ENCODE measurements at regions not wholly inside any gene's neighbourhood (a gene's known extent, or its start where the extent isn't known, plus 50 kb on each side); places are given as distances from the start of the nearest gene placed in this dataset.

- TF ChIP-seq POLR2A (conservative IDR thresholded peaks at IDR 0.05) (no peak), ZNF785 (CRISPR knock-in tag; IDR thresholded peaks at IDR 0.05) (no peak), SETDB1 (IDR thresholded peaks at IDR 0.05; ENCODE audit: low read length) (no peak)
These were observed 204.5 kb downstream of the DTHD1 start for GRCh38 chr4:36485885-36486284.
